Erythroblast (primary cell): ENCODE measurements at regions not wholly inside any gene's neighbourhood (a gene's known extent, or its start where the extent isn't known, plus 50 kb on each side); places are given as distances from the start of the nearest gene placed in this dataset.

ENCODE experiments used
- GATA1 ChIP-seq: IDR thresholded peaks from 2 replicates; pipeline ENCODE4 v1.6.1; 2011; ENCODE audit warnings: low read depth, mild to moderate bottlenecking, control low read depth, low read length, moderate library complexity
- POLR2A ChIP-seq: IDR thresholded peaks from 2 replicates; pipeline ENCODE4 v1.6.1; 2011; ENCODE audit warnings: mild to moderate bottlenecking, low read length

- TF ChIP-seq POLR2A: no peak
- no peak for TF ChIP-seq GATA1
Observed at GRCh38 chr1:60341274-60341673, 267.7 kb upstream of the C1orf87 start.
